Lower leg skin (tissue), 4 donors: ENCODE measurements at regions not wholly inside any gene's neighbourhood (a gene's known extent, or its start where the extent isn't known, plus 50 kb on each side); places are given as distances from the start of the nearest gene placed in this dataset.

Experiments
- DNase-seq, 2 donors: peaks; one replicate each; pipeline ENCODE4 v3.0.0-alpha.2; 2019; ENCODE audit warnings: low spot score in 2 of 2
- H3K4me3 ChIP-seq: fragments of 200-600 bp; sonication (generic); 2 replicates; pipeline ENCODE4 v1.5.1; 2017; ENCODE audit warnings: mild to moderate bottlenecking, low read depth; ENCODE audit not compliant: poor library complexity, severe bottlenecking
- CTCF ChIP-seq, 3 donors: fragments of 450-650 bp; IDR thresholded peaks; one replicate each; pipeline ENCODE4 v1.5.1; 2016; ENCODE audit warnings: antibody characterized with exemption in 3 of 3, mild to moderate bottlenecking in 3 of 3, moderate library complexity in 2 of 3
- POLR2A ChIP-seq, 2 donors: fragments of 450-650 bp; IDR thresholded peaks; one replicate each; pipeline ENCODE4 v1.6.1; 2016 to 2017; ENCODE audit warnings: antibody characterized with exemption in 2 of 2, mild to moderate bottlenecking in 1 of 2, moderate library complexity in 1 of 2
- WGBS, 2 donors: methylation state at CpG; one replicate each; pipeline ENCODE4 v1.1.5; 2018; 5-methylcytosine and 5-hydroxymethylcytosine counted together
- intact Hi-C: fragments of 100-400 bp; cut with DNase I; formaldehyde crosslinking; loops from one replicate; pipeline ENCODE4 v1.15.0; 2023; ENCODE audit warnings: low total_unique reads

- no peak for DNase-seq
- WGBS, 2 donors = 81 to 83% methylated on average over 5 of the region's 5 CpGs
- no peak for TF ChIP-seq POLR2A (IDR thresholded peaks at IDR 0.05)
- no peak for TF ChIP-seq CTCF (IDR thresholded peaks at IDR 0.05)
- H3K4me3 ChIP-seq = no peak overlapping the region
- intact Hi-C loops = loop anchor here (10.0 kb wide), 1 partner anchor 186 kb away; the partner anchor contains the start of gene TFPI2
These were observed 76.4 kb upstream of the BET1 start for GRCh38 chr7:94080551-94080950.

GRCh38 chr7:94082126-94082525 is 78.0 kb upstream of the BET1 start:
- no peak for TF ChIP-seq CTCF (IDR thresholded peaks at IDR 0.05)
- TF ChIP-seq POLR2A (IDR thresholded peaks at IDR 0.05) = no peak
- intact Hi-C loops = loop anchor here (10.0 kb wide), 1 partner anchor 187 kb away; the partner anchor contains the start of gene TFPI2
- DNase-seq = no peak
- H3K4me3 ChIP-seq = no peak overlapping the region

- WGBS, 2 donors = 12 to 15% methylated on average over 6 of the region's 6 CpGs
- no peak for TF ChIP-seq POLR2A (IDR thresholded peaks at IDR 0.05)
- no peak for TF ChIP-seq CTCF (IDR thresholded peaks at IDR 0.05)
- H3K4me3 ChIP-seq = no peak overlapping the region
- intact Hi-C loops = loop anchor here (10.0 kb wide), 1 partner anchor 193 kb away; the partner anchor contains the start of gene TFPI2
- DNase-seq = peak in 1 of 2 donors; percentile 42
These were observed 83.7 kb upstream of the BET1 start for GRCh38 chr7:94087664-94088352.

- intact Hi-C loops = loop anchor here (10.0 kb wide), 1 partner anchor 194 kb away; the partner anchor contains the start of gene TFPI2
These were observed 84.4 kb upstream of the BET1 start for GRCh38 chr7:94088560-94088959.

GRCh38 chr7:94089806-94090205 is 85.7 kb upstream of the BET1 start:
- TF ChIP-seq CTCF (IDR thresholded peaks at IDR 0.05) (no peak), POLR2A (IDR thresholded peaks at IDR 0.05) (no peak)
- H3K4me3 ChIP-seq = no peak overlapping the region
- WGBS, 2 donors = 66 to 73% methylated on average over 4 of the region's 4 CpGs
- DNase-seq = no peak
- intact Hi-C loops = loop anchor here (10.0 kb wide), 1 partner anchor 195 kb away; the partner anchor contains the start of gene TFPI2

More at GRCh38 chr7:94088560-94088959, 84.4 kb upstream of the BET1 start:
- TF ChIP-seq POLR2A (IDR thresholded peaks at IDR 0.05) (no peak), CTCF (IDR thresholded peaks at IDR 0.05) (no peak)
- DNase-seq = no peak
- H3K4me3 ChIP-seq = no peak overlapping the region
